Activated T-cell treated with anti-CD3 and anti-CD28 coated beads for 24 hours (primary cell): ENCODE measurements at regions not wholly inside any gene's neighbourhood (a gene's known extent, or its start where the extent isn't known, plus 50 kb on each side); places are given as distances from the start of the nearest gene placed in this dataset.
"Not testable (repeated sequence)": the region's sequence is repeated elsewhere in the genome, so short reads cannot be mapped to it uniquely, and the experiment has no call there.

Experiments used
- DNase-seq: peaks from one replicate; pipeline ENCODE4 v3.0.0-alpha.2; 2020; ENCODE audit warnings: low read depth

DNA sequence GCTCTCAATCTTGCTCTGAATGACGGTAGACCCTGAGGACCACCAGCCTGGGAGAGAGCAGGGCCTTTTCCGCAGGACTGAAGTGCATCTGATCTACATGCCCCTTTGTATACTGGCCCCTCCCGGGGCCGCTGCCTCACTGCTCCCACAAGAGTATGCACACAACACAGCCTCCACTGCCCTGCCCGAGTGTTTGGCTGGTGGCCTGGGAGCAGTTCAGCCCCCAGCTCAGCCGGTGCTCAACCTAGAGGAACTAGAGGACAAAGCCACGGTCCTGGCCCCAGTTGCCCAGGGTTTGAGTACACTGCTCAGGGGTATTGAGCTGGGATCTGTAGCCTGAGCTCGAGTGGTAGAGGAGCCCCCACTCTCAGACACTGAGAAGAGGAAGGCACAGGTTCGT lies 118.9 kb upstream of the CAB39 start:
- no peak for DNase-seq

DNA sequence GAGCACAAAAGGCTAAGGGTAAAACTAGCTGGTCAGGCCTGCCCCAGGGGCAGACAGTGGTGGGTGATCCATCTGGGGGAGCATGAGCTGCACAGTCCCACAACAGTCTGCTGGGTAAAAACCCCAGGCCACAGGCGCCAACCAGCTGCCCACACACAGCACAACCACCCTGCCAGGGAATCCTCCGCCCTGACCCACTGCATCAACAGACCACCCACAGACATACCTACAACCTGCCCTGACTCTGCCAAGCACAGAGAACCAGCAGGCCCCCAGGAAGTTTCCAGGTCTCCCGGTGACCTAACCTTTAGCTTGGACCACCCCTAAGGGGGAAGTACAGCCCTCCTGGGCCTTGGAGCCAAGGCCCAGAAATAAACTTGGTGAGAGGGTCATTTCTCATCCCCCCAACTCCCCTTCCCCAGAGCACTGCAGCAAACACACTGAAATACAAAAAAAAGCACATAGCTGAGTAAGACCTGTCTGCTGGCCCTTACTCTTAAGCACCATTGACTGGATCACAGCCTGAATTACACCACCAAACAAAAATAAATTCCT lies 118.3 kb upstream of the CAB39 start:
- no peak for DNase-seq

DNA sequence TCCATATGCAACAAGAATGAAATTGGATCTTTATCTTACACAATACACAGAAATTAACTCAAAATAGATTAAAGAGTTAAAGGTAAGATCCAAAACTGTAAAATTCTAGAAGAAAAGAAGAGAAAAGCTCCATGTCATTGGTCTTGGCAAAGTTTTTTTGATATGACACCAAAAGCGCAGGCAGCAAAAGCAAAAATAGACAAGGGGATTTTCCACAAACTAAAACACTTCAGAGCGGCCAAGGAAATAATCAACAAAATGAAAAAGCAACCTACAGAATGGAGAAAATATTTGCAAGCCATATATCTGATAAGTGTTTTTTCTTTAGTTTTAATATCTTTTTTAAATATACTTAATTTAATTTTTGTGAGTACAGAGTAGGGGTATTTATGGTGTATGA lies 112.8 kb upstream of the CAB39 start:
- no peak for DNase-seq

DNA sequence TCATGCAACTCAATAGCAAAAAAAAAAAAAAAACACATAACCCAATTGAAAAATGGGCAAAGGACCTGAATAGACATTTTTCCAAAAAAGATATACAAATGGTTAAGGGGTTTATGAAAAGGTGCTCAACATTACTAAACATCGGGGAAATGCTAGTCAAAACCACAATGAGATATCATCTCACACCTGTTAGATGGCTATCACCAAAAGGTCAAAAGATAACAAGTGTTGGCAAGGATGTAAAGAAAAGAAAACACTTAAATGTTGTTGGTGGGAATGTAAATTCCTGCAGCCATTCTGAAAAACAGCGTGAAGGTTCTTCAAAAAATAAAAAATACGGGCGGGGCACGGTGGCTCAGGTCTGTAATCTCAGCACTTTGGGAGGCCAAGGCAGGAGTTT lies 112.4 kb upstream of the CAB39 start:
- no peak for DNase-seq

DNA sequence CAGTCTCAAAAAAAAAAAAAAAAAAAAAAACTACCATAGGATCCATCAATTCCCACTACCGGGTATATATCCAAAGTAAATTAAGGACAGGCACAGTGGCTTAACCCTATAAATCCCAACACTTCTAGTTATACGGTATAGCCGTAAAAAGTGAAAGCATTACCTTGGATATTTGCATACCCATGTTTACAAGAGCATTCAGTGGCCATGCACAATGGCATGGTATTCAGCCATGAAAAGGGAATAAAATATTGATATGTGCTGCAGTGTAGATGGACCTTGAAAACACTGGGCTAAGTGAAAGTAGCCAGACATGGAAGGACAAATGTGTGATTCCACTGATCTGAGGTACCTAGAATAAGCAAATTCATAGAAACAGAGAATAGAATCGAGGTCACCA lies 111.8 kb upstream of the CAB39 start:
- no peak for DNase-seq

DNA sequence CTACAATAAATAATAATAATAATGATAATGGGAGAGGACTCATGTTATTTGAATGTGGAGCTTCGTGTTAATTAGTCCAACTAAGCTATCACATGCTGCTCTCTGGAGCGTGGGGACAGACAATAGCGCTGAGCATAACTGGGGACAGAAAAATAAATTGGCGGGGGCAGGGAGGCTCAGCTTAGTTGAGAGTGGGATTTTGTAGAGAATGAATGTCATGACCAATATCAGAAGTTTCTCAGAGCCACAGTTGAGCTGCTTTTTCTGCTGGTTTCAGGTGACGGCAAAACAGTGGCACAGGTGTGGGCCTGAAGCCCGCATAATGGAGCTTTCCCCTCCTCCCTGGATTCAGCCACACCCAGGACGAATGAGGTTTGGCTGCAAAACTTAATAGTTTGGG lies 111.1 kb upstream of the CAB39 start:
- no peak for DNase-seq

DNA sequence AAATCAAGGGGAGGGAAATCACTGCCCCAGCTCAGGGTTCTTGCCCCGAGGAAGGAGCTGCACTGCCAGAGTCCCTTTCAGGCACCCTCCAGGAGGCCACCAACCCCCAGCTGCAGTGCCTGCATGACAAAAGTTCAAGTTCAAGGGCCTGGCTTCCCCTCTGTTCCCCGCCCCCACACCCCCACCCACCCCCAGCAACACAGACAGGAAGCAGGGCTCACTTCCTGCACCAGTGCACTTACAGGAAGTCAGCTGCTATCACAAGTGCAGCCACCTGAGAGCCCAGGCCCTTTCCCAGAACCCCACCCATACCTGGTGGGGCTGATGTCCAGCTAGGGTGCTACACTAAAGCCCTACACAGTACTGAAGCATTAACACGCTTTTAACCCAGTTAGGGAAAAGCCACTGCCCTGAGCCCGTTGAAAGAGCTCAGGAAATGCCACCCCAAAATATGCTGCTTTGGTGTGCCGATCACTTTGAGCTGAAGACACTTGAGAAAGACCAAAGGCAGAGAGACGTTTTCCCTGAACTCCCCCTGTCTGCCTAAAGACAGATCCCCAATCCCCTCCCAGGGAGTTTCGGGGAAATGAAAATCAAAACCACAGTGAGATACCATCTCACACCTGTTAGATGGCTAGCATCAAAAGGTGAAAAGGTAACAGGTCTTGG lies 109.9 kb upstream of the CAB39 start:
- peak; percentile 16 for DNase-seq

DNA sequence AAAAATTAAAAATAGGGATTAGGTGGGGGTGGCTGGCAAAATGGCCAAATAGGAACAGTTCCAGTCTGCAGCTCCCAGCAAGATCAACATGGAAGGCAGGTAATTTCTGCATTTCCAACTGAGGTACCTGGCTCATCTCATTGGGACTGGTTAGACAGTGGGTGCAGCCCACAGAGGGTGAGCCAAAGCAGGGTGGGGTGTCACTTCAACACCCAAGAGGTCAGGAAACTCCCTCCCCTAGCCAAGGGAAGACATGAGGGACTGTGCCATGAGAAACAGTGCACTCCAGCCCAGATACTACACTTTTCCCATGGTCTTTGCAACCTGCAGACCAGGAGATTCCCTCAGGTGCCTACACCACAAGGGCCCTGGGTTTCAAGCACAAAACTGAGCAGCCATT lies 109.3 kb upstream of the CAB39 start:
- not testable (repeated sequence) for DNase-seq

DNA sequence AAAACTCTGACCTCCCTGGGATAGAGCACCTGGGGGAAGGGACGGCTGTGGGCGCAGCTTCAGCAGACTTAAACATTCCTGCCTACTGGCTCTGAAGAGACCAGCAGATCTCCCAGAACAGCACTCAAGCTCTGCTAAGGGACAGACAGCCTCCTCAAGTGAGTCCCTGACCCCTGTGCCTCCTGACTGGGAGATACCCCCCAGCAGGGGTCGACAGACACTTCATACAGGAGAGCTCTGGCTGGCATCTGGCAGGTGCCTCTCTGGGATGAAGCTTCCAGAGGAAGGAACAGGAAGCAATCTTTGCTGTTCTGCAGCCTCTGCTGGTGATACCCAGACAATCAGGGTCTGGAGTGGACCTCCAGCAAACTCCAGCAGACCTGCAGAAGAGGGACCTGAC lies 108.5 kb upstream of the CAB39 start:
- DNase-seq: not testable (repeated sequence)

DNA sequence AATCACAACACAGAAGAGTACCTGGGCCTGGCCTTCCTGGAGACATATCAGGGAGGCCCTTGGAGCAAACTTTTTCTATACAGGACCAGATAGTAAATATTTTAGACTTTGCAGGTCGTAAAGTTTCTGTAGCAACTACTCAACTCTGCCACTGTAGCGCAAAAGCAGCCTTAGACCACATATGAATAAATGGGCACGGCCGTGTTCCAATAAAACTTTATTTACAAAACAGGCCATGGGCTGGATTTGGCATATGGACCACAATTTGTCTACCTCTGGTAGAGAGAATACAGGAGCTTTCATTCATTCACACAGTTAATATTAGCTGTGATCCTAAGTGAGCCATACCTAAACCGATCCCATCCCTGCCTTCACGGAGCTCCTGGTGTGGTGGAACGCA lies 98.6 kb upstream of the CAB39 start:
- no peak for DNase-seq

DNA sequence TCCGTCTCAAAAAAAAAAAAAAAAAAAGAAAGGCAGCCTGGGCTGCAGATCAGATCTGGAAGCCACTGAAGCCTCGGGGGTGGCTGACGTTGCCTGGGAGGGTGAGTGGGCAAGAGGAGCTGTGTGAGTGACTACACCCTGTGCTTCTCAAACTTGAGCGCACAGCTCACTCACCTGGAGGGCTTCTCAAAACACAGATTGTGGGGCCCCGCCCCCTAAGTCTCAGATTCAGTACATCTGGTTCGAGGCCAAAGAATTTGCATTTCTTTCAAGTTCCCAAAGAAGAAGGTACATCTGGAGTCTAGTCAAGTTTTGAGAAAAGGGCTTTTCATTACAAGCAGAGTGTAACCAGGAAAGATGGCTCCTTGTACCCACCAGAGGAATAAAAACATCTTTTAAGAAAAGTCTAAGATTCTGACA lies 97.7 kb upstream of the CAB39 start:
- DNase-seq: peak; percentile 32

DNA sequence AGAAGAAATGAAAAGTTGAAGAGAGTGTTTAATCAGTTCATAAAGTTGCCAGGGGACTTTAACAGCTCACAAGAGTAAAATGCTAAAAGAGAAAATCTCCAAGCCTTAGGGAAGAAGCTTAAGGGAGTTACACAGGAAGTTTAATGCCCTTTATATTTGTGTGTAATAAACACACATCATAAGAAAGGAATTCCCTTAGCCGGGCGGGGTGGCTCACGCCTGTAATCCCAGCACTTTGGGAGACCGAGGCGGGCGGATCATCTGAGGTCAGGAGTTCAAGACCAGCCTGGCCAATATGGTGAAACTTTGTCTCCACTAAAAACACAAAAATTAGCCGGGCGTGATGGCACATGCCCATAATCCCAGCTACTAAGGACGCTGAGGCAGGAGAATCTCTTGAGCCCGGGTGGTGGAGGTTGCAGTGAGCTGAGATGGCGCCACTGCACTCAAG lies 95.4 kb upstream of the CAB39 start:
- DNase-seq: not testable (repeated sequence)

DNA sequence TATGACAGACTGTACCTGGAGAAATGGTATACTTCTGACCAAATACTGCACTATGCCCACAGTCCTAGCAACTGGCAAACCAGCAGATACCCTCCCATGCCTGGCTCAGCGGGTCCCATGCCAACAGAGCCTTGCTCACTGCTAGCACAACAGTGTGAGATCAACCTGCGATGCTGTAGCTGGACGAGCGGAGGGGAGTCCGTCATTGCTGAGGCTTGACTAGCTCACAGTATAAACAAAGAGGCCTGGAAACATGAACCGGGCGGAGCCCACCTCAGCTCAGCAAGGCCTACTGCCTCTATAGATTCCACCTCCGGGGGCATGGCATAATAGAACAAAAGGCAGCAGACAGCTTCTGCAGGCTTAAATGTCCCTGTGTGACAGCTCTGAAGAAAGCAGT lies 93.2 kb upstream of the CAB39 start:
- no peak for DNase-seq

DNA sequence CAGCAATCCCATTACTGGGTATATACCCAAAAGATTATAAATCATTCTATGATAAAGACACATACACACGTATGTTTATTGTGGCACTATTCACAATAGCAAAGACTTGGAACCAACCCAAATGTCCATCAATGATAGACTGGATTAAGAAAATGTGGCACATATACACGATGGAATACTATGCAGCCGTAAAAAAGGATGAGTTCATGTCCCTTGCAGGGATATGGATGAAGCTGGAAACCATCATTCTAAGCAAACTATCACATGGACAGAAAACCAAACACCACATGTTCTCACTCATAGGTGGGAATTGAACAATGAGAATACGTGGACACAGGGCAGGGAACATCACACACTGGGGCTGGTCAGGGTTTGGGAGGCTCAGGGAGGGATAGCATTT lies 87.4 kb upstream of the CAB39 start:
- DNase-seq: not testable (repeated sequence)

DNA sequence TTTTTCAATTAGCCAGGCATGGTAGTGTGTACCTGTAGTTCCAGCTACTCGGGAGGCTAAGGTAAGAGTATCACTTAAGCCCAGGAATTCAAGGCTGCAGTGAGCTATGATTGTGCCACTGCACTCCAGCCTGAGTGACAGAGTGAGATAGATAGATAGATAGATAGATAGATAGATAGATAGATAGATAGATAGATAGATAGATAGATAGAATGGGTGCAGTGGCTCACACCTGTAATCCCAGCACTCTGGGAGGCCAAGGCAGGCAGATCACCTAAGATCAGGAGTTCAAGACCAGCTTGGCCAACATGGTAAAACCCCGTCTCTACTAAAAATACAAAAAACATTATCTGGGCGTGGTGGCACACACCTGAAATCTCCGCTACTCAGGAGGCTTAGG lies 85.6 kb upstream of the CAB39 start:
- not testable (repeated sequence) for DNase-seq

DNA sequence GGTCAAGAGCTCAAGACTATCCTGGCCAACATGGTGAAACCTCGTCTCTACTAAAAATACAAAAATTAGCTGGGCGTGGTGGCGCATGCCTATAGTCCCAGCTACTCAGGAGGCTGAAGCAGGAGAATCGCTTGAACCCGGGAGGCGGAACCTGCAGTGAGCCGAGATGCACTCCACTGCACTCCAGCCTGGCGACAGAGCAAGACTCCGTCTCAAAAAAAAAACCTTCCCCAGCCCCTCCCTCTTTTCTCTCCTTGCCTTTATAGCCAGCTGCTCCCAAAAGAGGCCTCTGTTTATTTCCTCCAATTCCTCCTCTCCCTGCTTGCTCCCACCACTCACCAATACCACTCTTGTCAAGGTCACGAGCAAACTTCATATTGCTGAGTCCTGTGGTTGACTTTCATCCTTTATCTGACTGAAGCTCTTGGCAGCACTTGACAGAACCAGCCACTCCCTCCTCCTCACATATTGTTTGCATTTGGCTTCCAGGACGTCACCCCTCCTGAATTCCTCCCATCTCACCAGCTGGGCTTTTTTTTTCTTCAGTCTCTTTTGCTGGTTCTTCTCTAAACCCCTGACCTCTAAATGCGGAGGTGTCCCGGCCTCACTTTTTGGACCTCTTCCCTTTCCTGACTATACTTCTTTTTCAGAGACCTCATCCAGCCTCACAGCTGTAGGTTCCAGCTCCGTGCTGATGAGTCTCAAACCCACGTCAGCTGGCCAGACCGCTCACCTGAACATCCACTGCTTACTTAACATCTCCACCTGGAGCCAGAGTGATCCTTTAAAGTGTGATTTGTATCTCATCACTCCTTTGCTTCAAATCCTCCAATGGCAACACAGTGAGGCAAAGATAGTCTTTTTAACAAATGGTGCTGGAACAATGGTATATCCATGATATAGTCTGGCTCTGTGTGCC lies 84.6 kb upstream of the CAB39 start:
- no peak for DNase-seq

DNA sequence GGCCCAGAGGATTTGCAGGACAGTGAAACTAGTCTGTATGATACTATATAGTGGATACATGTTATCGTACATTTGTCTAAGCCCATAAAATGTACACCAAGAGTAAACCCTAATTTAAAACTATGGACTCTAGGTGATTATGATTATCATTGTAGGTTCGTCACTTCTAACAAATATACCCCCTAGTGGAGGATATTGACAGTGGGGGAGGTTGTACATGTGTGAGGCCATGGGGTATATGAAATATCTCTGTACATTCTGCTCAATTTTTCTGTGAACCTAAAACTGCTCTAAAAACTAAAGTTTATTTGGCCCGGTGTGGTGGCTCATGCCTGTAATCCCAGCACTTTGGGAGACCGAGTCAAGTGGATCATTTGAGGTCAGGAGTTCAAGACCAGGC lies 81.2 kb upstream of the CAB39 start:
- no peak for DNase-seq

DNA sequence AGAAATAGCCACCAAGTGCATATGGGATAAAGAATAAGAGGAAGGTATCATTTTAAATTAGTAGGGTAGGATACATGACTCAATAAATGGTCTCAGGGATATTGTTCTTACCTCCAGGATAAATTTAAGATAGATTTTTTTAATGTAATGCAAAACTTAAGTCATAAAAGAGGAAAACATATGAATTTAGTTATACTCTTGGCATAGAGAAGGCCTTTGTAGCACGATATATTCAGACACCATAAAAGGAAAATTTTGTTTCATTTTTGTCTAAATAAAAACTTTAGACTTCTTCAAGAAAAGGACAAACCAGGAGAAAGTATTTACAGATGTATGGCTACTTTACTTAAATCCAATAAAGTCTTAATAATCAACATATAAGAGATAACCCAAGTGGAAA lies 78.5 kb upstream of the CAB39 start:
- no peak for DNase-seq

DNA sequence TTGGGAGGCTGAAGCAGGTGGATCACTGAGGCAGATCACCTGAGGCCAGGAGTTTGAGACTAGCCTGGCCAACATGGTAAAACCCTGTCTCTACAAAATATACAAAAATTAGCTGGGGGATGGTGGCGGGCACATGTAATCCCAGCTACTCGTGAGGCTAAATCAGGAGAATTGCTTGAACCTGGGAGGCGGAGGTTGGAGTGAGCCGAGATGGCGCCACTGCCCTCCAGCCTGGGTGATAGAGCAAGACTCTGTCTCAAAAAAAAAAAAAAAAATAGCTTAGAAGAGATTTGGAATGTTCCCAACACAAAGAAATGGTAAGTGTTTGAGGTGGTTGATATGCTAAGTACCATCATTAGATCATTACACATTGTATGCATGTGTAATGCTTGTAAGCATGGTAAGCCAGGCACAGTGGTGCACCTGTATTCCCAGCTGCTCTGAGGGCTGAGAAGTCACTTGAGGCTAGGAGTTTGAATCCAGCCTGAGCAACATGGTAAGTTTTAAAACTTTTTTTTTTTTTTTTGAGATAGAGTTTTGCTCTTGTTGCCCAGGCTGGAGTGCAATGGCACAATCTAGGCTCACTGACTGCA lies 77.8 kb upstream of the CAB39 start:
- DNase-seq: not testable (repeated sequence)

DNA sequence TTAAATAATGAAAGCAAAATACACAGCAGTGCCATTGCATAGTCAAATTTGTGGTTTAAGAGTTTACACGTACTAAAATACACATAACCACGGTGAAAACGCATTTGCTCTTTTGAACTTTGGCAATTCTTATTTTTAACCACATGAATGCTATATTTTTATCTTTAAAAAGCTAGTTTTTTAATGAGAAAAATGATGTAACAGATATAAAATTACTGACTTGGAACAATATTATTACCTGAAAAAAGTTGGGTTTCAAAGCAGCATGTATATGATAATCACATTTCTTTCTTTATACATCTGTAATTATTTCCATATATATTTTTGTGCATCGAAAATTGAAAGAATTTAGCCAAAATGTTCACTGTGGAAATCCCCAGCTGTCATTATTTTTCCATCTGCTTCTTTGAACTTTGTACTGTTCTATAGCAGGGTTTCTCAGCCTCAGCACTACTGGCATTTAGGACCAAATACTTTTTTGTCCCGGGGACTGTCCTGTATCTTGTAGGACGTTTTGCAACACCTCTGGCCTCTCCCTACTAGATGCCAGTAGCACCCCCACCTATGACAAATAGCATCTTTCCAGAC lies 75.9 kb upstream of the CAB39 start:
- DNase-seq: no peak

DNA sequence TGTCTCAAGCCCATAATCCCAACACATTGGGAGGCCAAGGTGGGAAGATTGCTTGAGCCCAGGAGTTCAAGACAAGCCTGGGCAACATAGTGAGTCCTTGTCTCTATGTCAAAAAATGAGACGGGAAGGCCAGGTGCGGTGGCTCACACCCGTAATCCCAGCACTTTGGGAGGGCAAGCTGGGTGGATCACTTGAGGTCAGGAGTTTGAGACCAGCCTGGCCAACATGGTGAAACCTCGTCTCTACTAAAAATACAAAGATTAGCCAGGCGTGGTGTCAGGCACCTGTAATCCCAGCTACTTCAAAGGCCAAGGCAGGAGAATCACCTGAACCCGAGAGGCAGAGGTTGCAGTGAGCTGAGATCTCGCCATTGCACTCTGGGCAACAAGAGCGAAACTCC lies 75.2 kb upstream of the CAB39 start:
- not testable (repeated sequence) for DNase-seq

DNA sequence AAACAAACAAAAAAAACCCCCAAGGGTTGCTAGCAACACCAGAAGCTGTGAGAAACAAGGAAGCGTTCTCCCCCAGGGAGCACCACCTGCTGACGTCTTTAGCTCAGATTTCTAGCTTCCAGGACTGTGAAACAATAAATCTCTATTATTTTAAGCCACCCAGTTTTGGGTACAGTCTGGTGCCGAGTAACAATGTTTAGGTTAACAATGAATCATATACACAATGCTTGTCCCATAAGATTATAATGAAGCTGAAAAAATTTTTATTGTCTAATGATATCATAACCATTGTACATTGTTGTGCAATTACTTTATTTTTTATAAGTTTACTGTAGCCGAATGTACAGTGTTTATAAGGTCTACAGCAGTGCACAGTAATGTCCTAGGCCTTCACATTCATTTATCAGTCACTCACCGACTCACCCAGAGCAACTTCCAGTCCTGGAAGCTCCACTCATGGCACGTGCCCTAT lies 72.1 kb upstream of the CAB39 start:
- no peak for DNase-seq
